Smooth muscle cell (in vitro differentiated cells): ENCODE measurements at regions not wholly inside any gene's neighbourhood (a gene's known extent, or its start where the extent isn't known, plus 50 kb on each side); places are given as distances from the start of the nearest gene placed in this dataset.

Experiments
- DNase-seq: peaks from one replicate; lab custom pipeline; 2025; ENCODE audit not compliant: unreplicated experiment; lab: John Stamatoyannopoulos, UW
- H2AFZ ChIP-seq: fragments of 200-600 bp; sonication (generic); 2 replicates; pipeline ENCODE4 v1.6.0; 2016; ENCODE audit warnings: antibody characterized with exemption, low read depth, mild to moderate bottlenecking
- H3F3A ChIP-seq: fragments of 200-600 bp; sonication (generic); 2 replicates; pipeline ENCODE4 v1.6.0; 2017; ENCODE audit warnings: antibody characterized with exemption, low read depth
- H3K27ac ChIP-seq: fragments of 200-600 bp; sonication (generic); 2 replicates; pipeline ENCODE4 v1.5.1; 2016; ENCODE audit warnings: low read depth, mild to moderate bottlenecking
- H3K27me3 ChIP-seq: fragments of 200-600 bp; sonication (generic); 2 replicates; pipeline ENCODE4 v1.6.1; 2016; ENCODE audit warnings: low read depth, mild to moderate bottlenecking
- H3K36me3 ChIP-seq: fragments of 200-600 bp; sonication (generic); 2 replicates; pipeline ENCODE4 v1.5.1; 2016; ENCODE audit warnings: low read depth
- H3K4me1 ChIP-seq: fragments of 200-600 bp; sonication (generic); 2 replicates; pipeline ENCODE4 v1.5.1; 2016; ENCODE audit warnings: low read depth
- H3K4me2 ChIP-seq: fragments of 200-600 bp; sonication (generic); 2 replicates; pipeline ENCODE4 v1.6.0; 2016; ENCODE audit warnings: mild to moderate bottlenecking
- H3K4me3 ChIP-seq: fragments of 200-600 bp; sonication (generic); 2 replicates; pipeline ENCODE4 v1.5.1; 2016; ENCODE audit warnings: mild to moderate bottlenecking
- H3K79me2 ChIP-seq: fragments of 200-600 bp; sonication (generic); 2 replicates; pipeline ENCODE4 v1.6.0; 2016; ENCODE audit warnings: low read depth, mild to moderate bottlenecking
- H3K9ac ChIP-seq: fragments of 200-600 bp; sonication (generic); 2 replicates; pipeline ENCODE4 v1.6.0; 2016; ENCODE audit warnings: low read depth
- H3K9me3 ChIP-seq: fragments of 200-600 bp; sonication (generic); replicated peaks from 2 replicates; pipeline ENCODE4 v1.5.1; 2016; ENCODE audit warnings: low read depth
- H4K20me1 ChIP-seq: fragments of 200-600 bp; sonication (generic); 2 replicates; pipeline ENCODE4 v1.6.0; 2016; ENCODE audit warnings: low read depth
- WGBS: methylation state at CpG from one replicate; pipeline ENCODE4 v1.1.7; 2016; ENCODE audit warnings: low lambda C conversion rate; 5-methylcytosine and 5-hydroxymethylcytosine counted together
- TF ChIP-seq, protein P1 (sequence below): fragments of 200-600 bp; sonication (generic); IDR thresholded peaks from 2 replicates; pipeline ENCODE4 v1.5.1; 2017; ENCODE audit warnings: borderline replicate concordance, mild to moderate bottlenecking, antibody characterized with exemption; ENCODE audit not compliant: insufficient read depth, poor library complexity, severe bottlenecking

GRCh38 chr10:63707254-63707910 is 186.2 kb downstream of the REEP3 start:
- Histone ChIP-seq H3K4me3 (no peak overlapping the region), H3K9ac (peak overlapping the region; percentile 34), H3K27me3 (no peaks in the 10 kb centered on the region), H3F3A (peaks cover 11% of the 10 kb centered on the region), H2AFZ (no peak overlapping the region), H3K79me2 (no peaks in the 10 kb centered on the region), H3K36me3 (no peaks in the 10 kb centered on the region), H3K27ac (peak overlapping the region; percentile 91), H3K4me1 (peaks cover 15% of the 10 kb centered on the region), H3K4me2 (peak overlapping the region; percentile 15), H4K20me1 (no peaks in the 10 kb centered on the region), H3K9me3 (no peaks in the 10 kb centered on the region)
- WGBS = 71% methylated on average over 1 of the region's 1 CpG
- TF ChIP-seq, protein P1, sequence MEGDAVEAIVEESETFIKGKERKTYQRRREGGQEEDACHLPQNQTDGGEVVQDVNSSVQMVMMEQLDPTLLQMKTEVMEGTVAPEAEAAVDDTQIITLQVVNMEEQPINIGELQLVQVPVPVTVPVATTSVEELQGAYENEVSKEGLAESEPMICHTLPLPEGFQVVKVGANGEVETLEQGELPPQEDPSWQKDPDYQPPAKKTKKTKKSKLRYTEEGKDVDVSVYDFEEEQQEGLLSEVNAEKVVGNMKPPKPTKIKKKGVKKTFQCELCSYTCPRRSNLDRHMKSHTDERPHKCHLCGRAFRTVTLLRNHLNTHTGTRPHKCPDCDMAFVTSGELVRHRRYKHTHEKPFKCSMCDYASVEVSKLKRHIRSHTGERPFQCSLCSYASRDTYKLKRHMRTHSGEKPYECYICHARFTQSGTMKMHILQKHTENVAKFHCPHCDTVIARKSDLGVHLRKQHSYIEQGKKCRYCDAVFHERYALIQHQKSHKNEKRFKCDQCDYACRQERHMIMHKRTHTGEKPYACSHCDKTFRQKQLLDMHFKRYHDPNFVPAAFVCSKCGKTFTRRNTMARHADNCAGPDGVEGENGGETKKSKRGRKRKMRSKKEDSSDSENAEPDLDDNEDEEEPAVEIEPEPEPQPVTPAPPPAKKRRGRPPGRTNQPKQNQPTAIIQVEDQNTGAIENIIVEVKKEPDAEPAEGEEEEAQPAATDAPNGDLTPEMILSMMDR = no peak
- no peak for DNase-seq

GRCh38 chr10:63708421-63708820 is 187.2 kb downstream of the REEP3 start:
- Histone ChIP-seq H3K4me3 (no peak overlapping the region), H3K79me2 (no peaks in the 10 kb centered on the region), H3K36me3 (no peaks in the 10 kb centered on the region), H3K27me3 (no peaks in the 10 kb centered on the region), H2AFZ (no peak overlapping the region), H4K20me1 (no peaks in the 10 kb centered on the region), H3K9me3 (no peaks in the 10 kb centered on the region), H3K27ac (no peak overlapping the region), H3K9ac (no peak overlapping the region), H3F3A (peaks cover 21% of the 10 kb centered on the region), H3K4me1 (peaks cover 25% of the 10 kb centered on the region), H3K4me2 (no peak overlapping the region)
- DNase-seq = no peak
- TF ChIP-seq, protein P1 = no peak
- WGBS = 86% methylated on average over 5 of the region's 5 CpGs

DNA sequence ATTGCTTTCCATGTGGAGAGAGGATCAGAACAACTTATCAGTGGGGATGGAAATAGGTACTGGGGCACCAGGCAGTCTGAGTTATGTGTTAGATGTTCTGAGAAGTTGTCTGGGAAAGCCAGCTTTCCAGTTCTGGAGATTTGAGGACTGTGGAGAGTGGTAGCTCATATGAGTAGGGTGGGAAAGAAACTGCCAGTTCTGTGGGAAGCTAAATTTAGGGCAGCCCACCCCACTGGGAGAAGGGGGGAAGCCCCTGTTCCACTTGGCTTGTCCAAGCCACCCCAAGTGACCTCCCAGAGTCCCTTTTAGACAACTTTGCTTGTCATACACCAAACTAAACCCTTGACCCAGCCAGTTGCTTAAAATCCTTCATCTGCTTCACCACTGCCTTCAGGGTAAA is 189.5 kb downstream of the REEP3 start:
- no peak for DNase-seq
- Histone ChIP-seq H3F3A (peaks cover 27% of the 10 kb centered on the region), H3K9ac (no peak overlapping the region), H3K27me3 (no peaks in the 10 kb centered on the region), H3K4me1 (peaks cover 34% of the 10 kb centered on the region), H3K79me2 (no peaks in the 10 kb centered on the region), H3K4me3 (no peak overlapping the region), H3K36me3 (no peaks in the 10 kb centered on the region), H2AFZ (no peak overlapping the region), H3K9me3 (no peaks in the 10 kb centered on the region), H3K27ac (no peak overlapping the region), H3K4me2 (no peak overlapping the region), H4K20me1 (no peaks in the 10 kb centered on the region)
- TF ChIP-seq, protein P1 = no peak

GRCh38 chr10:63711361-63711760 is 190.2 kb downstream of the REEP3 start:
- H3K27ac ChIP-seq = peak overlapping the region; percentile 90

More at GRCh38 chr10:63711361-63711760, 190.2 kb downstream of the REEP3 start:
- Histone ChIP-seq H3F3A (peaks cover 27% of the 10 kb centered on the region), H3K9me3 (no peaks in the 10 kb centered on the region), H3K9ac (no peak overlapping the region), H4K20me1 (no peaks in the 10 kb centered on the region), H3K79me2 (no peaks in the 10 kb centered on the region), H3K4me1 (peaks cover 34% of the 10 kb centered on the region), H3K27me3 (no peaks in the 10 kb centered on the region), H2AFZ (no peak overlapping the region), H3K4me2 (peak overlapping the region; percentile 82), H3K4me3 (no peak overlapping the region), H3K36me3 (no peaks in the 10 kb centered on the region)
- TF ChIP-seq, protein P1 = no peak
- WGBS = 16% methylated on average over 4 of the region's 4 CpGs
- no peak for DNase-seq
